Activated CD8-positive, alpha-beta T cell treated with anti-CD3 and anti-CD28 coated beads for 36 hours (primary cell): ENCODE measurements at regions not wholly inside any gene's neighbourhood (a gene's known extent, or its start where the extent isn't known, plus 50 kb on each side); places are given as distances from the start of the nearest gene placed in this dataset.

Experiments
- ATAC-seq: fragments of 200-7000 bp; cut with Tn5 transposase; one replicate; pipeline ENCODE4 v1.10.0; 2021; ENCODE audit warnings: mild to moderate bottlenecking, moderate library complexity
- CTCF ChIA-PET: fragments of 350-600 bp; sonication (Branson Sonifier 250); formaldehyde crosslinking; loops from one replicate; lab custom pipeline; 2021; ENCODE audit warnings: antibody characterized with exemption; lab: Charles Lee
- POLR2A ChIA-PET: fragments of 350-600 bp; sonication (Branson Sonifier 250); formaldehyde crosslinking; loops from one replicate; lab custom pipeline; 2021; ENCODE audit warnings: antibody characterized with exemption; lab: Charles Lee
- DNase-seq: peaks from one replicate; pipeline ENCODE4 v3.0.0-alpha.2; 2020
- H3K27ac Mint-ChIP-seq: one replicate; pipeline ENCODE4 v1.8.0; 2021; ENCODE audit warnings: mild to moderate bottlenecking, mixed read lengths
- H3K27me3 Mint-ChIP-seq: one replicate; pipeline ENCODE4 v1.8.0; 2021; ENCODE audit warnings: mixed read lengths
- H3K36me3 Mint-ChIP-seq: one replicate; pipeline ENCODE4 v1.8.0; 2021; ENCODE audit warnings: low read depth, mixed read lengths
- H3K4me1 Mint-ChIP-seq: one replicate; pipeline ENCODE4 v1.8.0; 2021; ENCODE audit warnings: low read depth, mixed read lengths
- H3K4me3 Mint-ChIP-seq: one replicate; pipeline ENCODE4 v1.8.0; 2021; ENCODE audit warnings: mild to moderate bottlenecking, moderate library complexity, mixed read lengths
- H3K9me3 Mint-ChIP-seq: one replicate; pipeline ENCODE4 v1.8.0; 2021; ENCODE audit warnings: mixed read lengths
- CTCF ChIP-seq: fragments of 200-600 bp; IDR thresholded peaks from one replicate; pipeline ENCODE4 v1.8.0; 2022; ENCODE audit warnings: antibody characterized with exemption, mild to moderate bottlenecking
- intact Hi-C: fragments of 100-400 bp; cut with micrococcal nuclease; formaldehyde crosslinking; loops from one replicate; pipeline ENCODE4 v1.10.0; 2022

GRCh38 chr3:191148131-191148530, 50.9 kb upstream of the OSTN start:
- H3K27ac Mint-ChIP-seq = no peak overlapping the region
- H3K27me3 Mint-ChIP-seq = no peaks in the 10 kb centered on the region
- H3K4me1 Mint-ChIP-seq = no peaks in the 10 kb centered on the region
- DNase-seq = no peak
- H3K36me3 Mint-ChIP-seq = no peaks in the 10 kb centered on the region
- peaks cover 7% of the 10 kb centered on the region for H3K9me3 Mint-ChIP-seq
- no peak for TF ChIP-seq CTCF
- intact Hi-C loops = no loop called here
- ChIA-PET POLR2A (no interaction called here), CTCF (no interaction called here)
- no peak overlapping the region for H3K4me3 Mint-ChIP-seq
- ATAC-seq = no peak

GRCh38 chr3:191143224-191143623, 55.8 kb upstream of the OSTN start:
- intact Hi-C loops = no loop called here
- DNase-seq = no peak
- CTCF ChIA-PET = no interaction called here
- ATAC-seq = no peak
- H3K27ac Mint-ChIP-seq = no peak overlapping the region
- POLR2A ChIA-PET = no interaction called here
- no peaks in the 10 kb centered on the region for H3K27me3 Mint-ChIP-seq
- peaks cover 4% of the 10 kb centered on the region for H3K9me3 Mint-ChIP-seq
- no peak overlapping the region for H3K4me3 Mint-ChIP-seq
- no peaks in the 10 kb centered on the region for H3K4me1 Mint-ChIP-seq
- TF ChIP-seq CTCF = no peak
- no peaks in the 10 kb centered on the region for H3K36me3 Mint-ChIP-seq

- Mint-ChIP-seq H3K9me3 (peaks cover 5% of the 10 kb centered on the region), H3K27ac (no peak overlapping the region), H3K36me3 (no peaks in the 10 kb centered on the region), H3K27me3 (no peaks in the 10 kb centered on the region), H3K4me1 (no peaks in the 10 kb centered on the region), H3K4me3 (no peak overlapping the region)
- ChIA-PET CTCF (no interaction called here), POLR2A (no interaction called here)
- TF ChIP-seq CTCF = no peak
- intact Hi-C loops = no loop called here
- DNase-seq (no peak), ATAC-seq (no peak)
Measured at GRCh38 chr3:191141728-191142127, 57.3 kb upstream of the OSTN start.

- no peak for ATAC-seq
- Mint-ChIP-seq H3K9me3 (peaks cover 9% of the 10 kb centered on the region), H3K4me1 (no peaks in the 10 kb centered on the region), H3K4me3 (no peak overlapping the region), H3K36me3 (no peaks in the 10 kb centered on the region), H3K27ac (no peak overlapping the region), H3K27me3 (no peaks in the 10 kb centered on the region)
- TF ChIP-seq CTCF = no peak
- DNase-seq = no peak
- intact Hi-C loops = no loop called here
- ChIA-PET CTCF (no interaction called here), POLR2A (no interaction called here)
Measured at GRCh38 chr3:191139736-191140135, 59.3 kb upstream of the OSTN start.

GRCh38 chr3:191138937-191139336, 60.1 kb upstream of the OSTN start:
- H3K36me3 Mint-ChIP-seq = no peaks in the 10 kb centered on the region
- no peak for ATAC-seq
- ChIA-PET CTCF (no interaction called here), POLR2A (no interaction called here)
- H3K4me1 Mint-ChIP-seq = no peaks in the 10 kb centered on the region
- H3K27ac Mint-ChIP-seq = no peak overlapping the region
- TF ChIP-seq CTCF = no peak
- H3K9me3 Mint-ChIP-seq = peaks cover 9% of the 10 kb centered on the region
- DNase-seq = no peak
- intact Hi-C loops = no loop called here
- no peak overlapping the region for H3K4me3 Mint-ChIP-seq
- no peaks in the 10 kb centered on the region for H3K27me3 Mint-ChIP-seq
